ENCODE measurements at regions not wholly inside any gene's neighbourhood (a gene's known extent, or its start where the extent isn't known, plus 50 kb on each side); places are given as distances from the start of the nearest gene placed in this dataset.

- no peak for TF ChIP-seq REST (tag by site-specific recombination; IDR thresholded peaks at IDR 0.05)
- no peak for TF ChIP-seq CTCF (tag by site-specific recombination; IDR thresholded peaks at IDR 0.05)
- TF ChIP-seq ZSCAN4 (tag by site-specific recombination; IDR thresholded peaks at IDR 0.05) = no peak
- no peak for TF ChIP-seq ATF2 (tag by site-specific recombination; IDR thresholded peaks at IDR 0.05; ENCODE audit: low read depth)
- no peak for TF ChIP-seq ZNF449 (tag by site-specific recombination; IDR thresholded peaks at IDR 0.05)
- no peak for TF ChIP-seq ZFHX2 (tag by site-specific recombination; conservative IDR thresholded peaks at IDR 0.05)
- no peak for TF ChIP-seq ZXDB (tag by site-specific recombination; IDR thresholded peaks at IDR 0.05)
- TF ChIP-seq ZSCAN18 (tag by site-specific recombination; IDR thresholded peaks at IDR 0.05) = no peak
- TF ChIP-seq ZBTB10 (tag by site-specific recombination; IDR thresholded peaks at IDR 0.05) = no peak
- no peak for TF ChIP-seq ZNF785 (tag by site-specific recombination; IDR thresholded peaks at IDR 0.05)
- no peak for TF ChIP-seq ZBTB21 (tag by site-specific recombination; IDR thresholded peaks at IDR 0.05)
- TF ChIP-seq ZNF16 (tag by site-specific recombination; IDR thresholded peaks at IDR 0.05; ENCODE audit: low read depth) = no peak
- no peak for TF ChIP-seq TCF7L2 (IDR thresholded peaks at IDR 0.05; ENCODE audit: borderline replicate concordance, low read depth, low read length)
Observed at GRCh38 chr9:108434036-108434435, 421.8 kb downstream of the ACTL7B start.
